ENCODE measurements at regions not wholly inside any gene's neighbourhood (a gene's known extent, or its start where the extent isn't known, plus 50 kb on each side); places are given as distances from the start of the nearest gene placed in this dataset.
"Not testable (repeated sequence)": the region's sequence is repeated elsewhere in the genome, so short reads cannot be mapped to it uniquely, and the experiment has no call there.

GRCh38 chr9:101957705-101958104, 219.3 kb upstream of the GRIN3A start:
- no peak for DNase-seq (ENCODE audit: insufficient read length, low spot score)
- no peak for FAIRE-seq
- TF ChIP-seq POLR2A (IDR thresholded peaks at IDR 0.05; ENCODE audit: low read depth, low read length), result no peak

DNA sequence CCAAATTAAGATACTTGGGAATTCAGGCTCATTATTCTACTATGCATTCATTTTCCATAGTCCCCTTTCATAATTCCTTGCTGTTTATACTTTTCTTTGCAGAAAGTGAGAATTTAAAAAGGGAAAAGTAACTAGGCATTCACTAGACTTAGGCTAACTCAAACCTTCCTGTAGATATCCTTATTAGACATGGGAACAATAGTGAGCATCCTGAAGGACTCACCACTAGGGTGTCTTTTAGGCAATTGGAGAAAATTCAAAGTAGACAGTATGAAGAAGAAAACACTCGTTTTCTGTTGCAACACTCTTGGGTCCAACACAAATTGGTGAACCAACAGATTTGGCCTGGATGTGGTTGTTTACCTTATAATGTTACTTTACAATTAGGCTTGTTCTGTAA, 213.2 kb upstream of the GRIN3A start:
- TF ChIP-seq POLR2A (IDR thresholded peaks at IDR 0.05; ENCODE audit: low read depth, low read length), result no peak
- no peak for DNase-seq (ENCODE audit: insufficient read length, low spot score)
- FAIRE-seq, result peak; percentile 57

DNA sequence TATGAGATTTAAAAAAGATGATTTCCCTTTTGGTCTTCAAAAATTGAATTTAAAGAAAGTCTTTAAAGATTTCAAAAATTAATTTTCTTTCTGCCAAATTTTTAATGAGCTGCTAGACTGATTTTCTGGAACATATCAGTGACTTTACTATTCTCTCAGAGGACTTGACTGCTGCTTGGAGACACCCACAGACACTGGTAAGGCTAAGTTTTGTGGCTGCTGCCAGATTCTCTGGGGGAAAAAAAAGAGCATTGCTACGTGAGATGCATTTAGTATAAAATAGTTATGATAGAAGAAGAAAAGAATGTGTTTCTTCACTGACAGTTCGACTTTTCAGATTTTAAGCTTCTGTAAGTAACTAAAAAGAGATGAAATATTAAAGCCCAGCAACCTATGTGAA, 193.3 kb upstream of the GRIN3A start:
- DNase-seq (ENCODE audit: insufficient read length, low spot score) (no peak), FAIRE-seq (no peak)
- no peak for TF ChIP-seq POLR2A (IDR thresholded peaks at IDR 0.05; ENCODE audit: low read depth, low read length)

- no peak for DNase-seq (ENCODE audit: insufficient read length, low spot score)
- no peak for TF ChIP-seq POLR2A (IDR thresholded peaks at IDR 0.05; ENCODE audit: low read depth, low read length)
- FAIRE-seq, result no peak
Measured at GRCh38 chr9:101930783-101931182, 192.3 kb upstream of the GRIN3A start.

DNA sequence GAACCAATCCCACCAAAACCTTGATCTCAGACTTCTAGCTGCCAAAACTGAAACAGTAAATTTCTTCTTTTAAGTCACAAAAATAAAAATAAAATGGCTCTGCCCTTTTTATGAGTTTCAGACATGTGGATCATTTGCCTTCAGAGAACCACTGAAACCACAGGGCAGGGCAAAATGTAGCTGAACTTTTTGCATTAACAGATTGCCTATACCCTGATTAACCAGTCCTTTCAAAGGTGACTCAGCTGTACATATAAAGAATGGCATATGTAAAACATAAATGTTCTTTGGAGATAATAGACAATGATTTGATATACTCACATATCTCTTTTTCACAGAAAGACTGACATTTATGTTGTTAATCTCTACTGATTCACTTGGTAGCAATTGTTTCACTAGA, 187.1 kb upstream of the GRIN3A start:
- no peak for TF ChIP-seq POLR2A (IDR thresholded peaks at IDR 0.05; ENCODE audit: low read depth, low read length)
- FAIRE-seq (no peak), DNase-seq (ENCODE audit: insufficient read length, low spot score) (no peak)

DNA sequence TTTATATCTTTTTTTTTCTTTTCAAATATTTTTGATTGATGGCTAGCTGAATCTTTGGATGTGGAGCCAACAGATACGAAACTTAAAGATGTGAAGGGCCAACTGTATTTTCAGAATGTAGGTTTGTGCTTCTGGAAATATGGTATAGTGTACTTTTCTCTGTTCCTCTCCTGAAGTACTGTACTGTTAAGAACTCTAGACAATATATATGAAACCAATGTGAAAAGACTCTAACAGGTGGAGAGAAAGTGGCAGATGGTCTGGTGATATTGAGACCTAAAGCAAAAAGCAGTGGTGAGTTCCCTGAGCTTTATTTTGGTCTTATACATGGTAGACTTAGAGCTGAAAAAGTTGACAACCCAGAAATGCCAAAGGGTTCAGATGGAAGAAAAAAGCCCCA, 185.0 kb upstream of the GRIN3A start:
- no peak for TF ChIP-seq POLR2A (IDR thresholded peaks at IDR 0.05; ENCODE audit: low read depth, low read length)
- no peak for DNase-seq (ENCODE audit: insufficient read length, low spot score)
- FAIRE-seq, result no peak

DNA sequence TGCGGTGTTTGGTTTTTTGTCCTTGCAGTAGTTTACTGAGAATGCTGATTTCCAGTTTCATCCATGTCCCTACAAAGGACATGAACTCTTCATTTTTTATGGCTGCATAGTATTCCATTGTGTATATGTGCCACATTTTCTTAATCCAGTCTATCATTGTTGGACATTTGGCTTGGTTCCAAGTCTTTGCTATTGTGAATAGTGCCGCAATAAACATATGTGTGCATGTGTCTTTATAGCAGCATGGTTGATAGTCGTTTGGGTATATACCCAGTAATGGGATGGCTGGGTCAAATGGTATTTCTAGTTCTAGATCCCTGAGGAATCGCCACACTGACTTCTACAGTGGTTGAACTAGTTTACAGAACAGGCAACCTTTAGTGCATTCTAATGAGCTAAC, 178.5 kb upstream of the GRIN3A start:
- DNase-seq (ENCODE audit: insufficient read length, low spot score); FAIRE-seq: not testable (repeated sequence)

DNA sequence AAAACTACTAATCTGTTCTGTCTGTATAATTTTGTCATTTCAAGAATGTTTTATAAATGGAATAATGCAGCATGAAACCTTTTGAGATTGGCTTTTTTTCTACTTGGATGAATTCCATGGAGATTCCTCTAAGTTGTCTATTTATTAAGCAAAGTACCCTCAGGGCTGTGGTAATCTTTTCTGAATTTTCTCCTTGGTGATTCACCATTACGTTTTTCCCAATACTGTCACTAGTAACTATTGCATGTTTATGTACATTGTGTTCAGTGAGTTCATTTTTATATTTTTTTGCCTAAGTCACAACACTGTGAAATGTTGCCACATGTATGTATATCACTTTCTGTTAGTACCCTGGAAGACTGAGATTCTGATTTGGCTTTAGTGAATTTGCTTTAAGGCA, 177.0 kb upstream of the GRIN3A start:
- no peak for TF ChIP-seq POLR2A (IDR thresholded peaks at IDR 0.05; ENCODE audit: low read depth, low read length)
- DNase-seq (ENCODE audit: insufficient read length, low spot score) (no peak), FAIRE-seq (no peak)

DNA sequence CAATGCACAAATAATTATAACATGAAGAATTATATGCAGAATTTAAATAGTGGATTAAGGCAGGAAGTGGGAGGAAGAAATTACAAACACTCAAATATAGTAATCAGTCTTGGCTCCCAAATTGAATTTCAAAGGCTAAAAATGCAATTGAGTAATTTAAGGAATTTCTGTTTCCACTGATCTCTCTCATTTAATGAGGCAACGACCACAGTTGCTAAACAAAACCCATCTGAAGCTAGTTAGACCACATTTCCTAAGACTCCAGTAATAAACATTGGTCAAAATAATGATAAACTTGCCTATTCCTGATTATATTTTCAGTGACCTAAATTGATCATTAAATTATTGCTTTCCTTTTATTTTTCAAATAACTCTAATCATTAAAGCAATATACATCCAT, 174.3 kb upstream of the GRIN3A start:
- no peak for TF ChIP-seq POLR2A (IDR thresholded peaks at IDR 0.05; ENCODE audit: low read depth, low read length)
- FAIRE-seq, result peak; percentile 36
- no peak for DNase-seq (ENCODE audit: insufficient read length, low spot score)

GRCh38 chr9:101907466-101907865, 169.0 kb upstream of the GRIN3A start:
- TF ChIP-seq POLR2A (IDR thresholded peaks at IDR 0.05; ENCODE audit: low read depth, low read length), result no peak
- no peak for DNase-seq (ENCODE audit: insufficient read length, low spot score)
- FAIRE-seq, result no peak

DNA sequence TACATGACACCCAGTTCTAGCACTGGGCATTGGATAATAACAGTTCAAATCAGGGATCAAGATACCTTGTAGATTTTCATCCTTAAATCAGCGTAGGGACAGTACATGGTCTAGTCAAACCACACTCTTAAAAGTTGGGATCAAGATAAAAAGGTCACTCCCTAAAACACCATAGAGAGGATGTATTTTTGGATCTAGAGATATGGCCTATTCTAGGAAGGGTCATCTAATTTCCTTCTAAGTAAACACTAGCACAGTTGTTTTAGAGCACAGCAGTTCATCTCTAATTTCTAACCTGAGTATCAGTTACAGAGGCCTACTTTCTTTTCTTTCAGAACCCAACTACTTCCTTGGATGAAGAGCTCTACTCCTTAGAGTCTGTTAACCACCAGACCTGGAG, 166.4 kb upstream of the GRIN3A start:
- DNase-seq (ENCODE audit: insufficient read length, low spot score), result no peak
- no peak for TF ChIP-seq POLR2A (IDR thresholded peaks at IDR 0.05; ENCODE audit: low read depth, low read length)
- no peak for FAIRE-seq

- FAIRE-seq (no peak), DNase-seq (ENCODE audit: insufficient read length, low spot score) (no peak)
Measured at GRCh38 chr9:101902051-101902450, 163.6 kb upstream of the GRIN3A start.

GRCh38 chr9:101897196-101897595, 158.7 kb upstream of the GRIN3A start:
- FAIRE-seq, result no peak
- DNase-seq (ENCODE audit: insufficient read length, low spot score), result no peak
- TF ChIP-seq POLR2A (IDR thresholded peaks at IDR 0.05; ENCODE audit: low read depth, low read length), result no peak

More at GRCh38 chr9:101902051-101902450, 163.6 kb upstream of the GRIN3A start:
- TF ChIP-seq POLR2A (IDR thresholded peaks at IDR 0.05; ENCODE audit: low read depth, low read length), result no peak

GRCh38 chr9:101893661-101894646, 155.5 kb upstream of the GRIN3A start:
- no peak for TF ChIP-seq POLR2A (IDR thresholded peaks at IDR 0.05; ENCODE audit: low read depth, low read length)
- FAIRE-seq, result no peak
- no peak for DNase-seq (ENCODE audit: insufficient read length, low spot score)

- FAIRE-seq (no peak), DNase-seq (ENCODE audit: insufficient read length, low spot score) (no peak)
- no peak for TF ChIP-seq POLR2A (IDR thresholded peaks at IDR 0.05; ENCODE audit: low read depth, low read length)
Measured at GRCh38 chr9:101881508-101881907, 143.1 kb upstream of the GRIN3A start.

Data from H54 (cell line).